GM10248 (cell line): ENCODE measurements at regions not wholly inside any gene's neighbourhood (a gene's known extent, or its start where the extent isn't known, plus 50 kb on each side); places are given as distances from the start of the nearest gene placed in this dataset.
A peak's percentile ranks its signal among the peaks of the same experiment; 100 is the strongest.

ENCODE experiments used
- CTCF ChIA-PET: fragments of 300-600 bp; sonication (Branson Sonifier 250); formaldehyde crosslinking; extraction: SDS; loops from one replicate; lab custom pipeline; 2021; ENCODE audit warnings: antibody characterized with exemption; lab: Yijun Ruan, JAX
- POLR2A ChIA-PET: fragments of 350-650 bp; sonication (Branson Sonifier 250); formaldehyde crosslinking; extraction: SDS; loops from one replicate; lab custom pipeline; 2020; ENCODE audit warnings: antibody characterized with exemption; lab: Yijun Ruan, JAX
- DNase-seq: peaks from one replicate; pipeline ENCODE4 v3.0.0; 2012; ENCODE audit errors: extremely low spot score
- CTCF ChIP-seq: IDR thresholded peaks from 2 replicates; pipeline ENCODE4 v1.5.1; 2012; ENCODE audit warnings: mild to moderate bottlenecking, low read depth; ENCODE audit errors: extremely low read depth, missing control alignments, control extremely low read depth

DNA sequence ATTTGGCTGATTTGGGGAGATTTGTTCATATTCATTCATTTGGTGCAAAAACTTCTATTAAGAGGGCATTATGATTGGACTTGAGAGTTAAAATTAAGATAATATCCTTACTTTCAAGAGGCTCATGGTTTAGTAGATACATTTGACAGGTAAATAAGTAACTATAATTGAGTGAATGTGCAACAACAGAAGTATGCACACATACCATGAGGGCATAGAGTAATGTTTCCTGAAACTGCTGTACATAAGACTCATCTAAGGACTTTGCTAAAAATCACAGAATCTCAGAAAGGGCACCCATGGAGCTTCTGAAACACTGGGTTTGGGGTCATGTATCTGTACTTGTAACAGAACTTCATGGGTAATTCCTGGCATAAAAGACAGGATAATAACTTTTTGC, 70.1 kb upstream of the PPP2R2B start:
- CTCF ChIA-PET, result interaction anchor here (1.0 to 1.9 kb wide), 3 partner anchors 14 to 416 kb away, joined by 4 to 5 read pairs (median 5); no protein-coding TSS in a partner anchor
- POLR2A ChIA-PET, result no interaction called here
- TF ChIP-seq CTCF, result no peak
- no peak for DNase-seq

- POLR2A ChIA-PET, result no interaction called here
- no peak for TF ChIP-seq CTCF
- DNase-seq, result no peak
- CTCF ChIA-PET, result interaction anchor here (1.4 to 3.7 kb wide), 4 partner anchors 8 to 419 kb away, joined by 3 to 19 read pairs (median 4); no protein-coding TSS in a partner anchor
These were observed 73.6 kb upstream of the PPP2R2B start for GRCh38 chr5:146952168-146952567.

GRCh38 chr5:146956217-146956616, 77.7 kb upstream of the PPP2R2B start:
- DNase-seq, result no peak
- no peak for TF ChIP-seq CTCF
- ChIA-PET CTCF (interaction anchor here (1.2 to 1.7 kb wide), 2 partner anchors 10 to 423 kb away, joined by 3 to 9 read pairs; no protein-coding TSS in a partner anchor), POLR2A (no interaction called here)

GRCh38 chr5:146959360-146959759, 80.8 kb upstream of the PPP2R2B start:
- POLR2A ChIA-PET, result no interaction called here
- DNase-seq, result no peak
- CTCF ChIA-PET, result interaction anchor here (1.0 to 1.7 kb wide), 3 partner anchors 9 to 426 kb away, joined by 3 to 8 read pairs (median 6); no protein-coding TSS in a partner anchor
- TF ChIP-seq CTCF, result no peak

DNA sequence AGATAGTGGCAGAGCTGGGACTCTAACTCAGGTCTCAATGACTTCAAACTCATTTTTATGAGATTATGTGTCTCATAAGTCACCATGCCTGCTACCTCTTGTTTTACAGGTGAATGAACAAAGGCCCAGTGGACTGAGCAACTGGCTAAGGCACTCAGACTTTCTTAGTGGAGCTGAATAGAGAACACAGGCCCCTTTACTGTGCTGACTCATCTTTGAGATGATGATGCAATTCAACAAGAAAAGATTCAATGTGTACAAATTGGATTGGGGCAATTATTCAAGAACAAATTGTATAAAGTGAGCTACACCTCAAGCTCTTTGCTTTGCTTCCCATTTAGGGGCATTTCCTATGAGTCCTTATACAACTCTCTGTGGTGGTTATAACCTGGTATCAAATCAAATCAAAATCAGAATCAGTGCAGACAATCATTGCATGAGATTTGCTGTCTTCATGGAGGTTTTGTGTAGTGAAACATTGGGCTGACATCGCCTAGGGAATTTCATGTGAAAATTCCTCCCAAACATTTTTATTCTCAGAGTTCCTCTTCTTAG, 84.3 kb upstream of the PPP2R2B start:
- no peak for TF ChIP-seq CTCF
- ChIA-PET POLR2A (no interaction called here), CTCF (interaction anchor here (1.2 to 7.1 kb wide), 3 partner anchors 13 to 429 kb away, joined by 5 to 88 read pairs (median 61); no protein-coding TSS in a partner anchor)
- DNase-seq, result no peak

- ChIA-PET POLR2A (no interaction called here), CTCF (interaction anchor here (0.6 to 7.1 kb wide), 26 partner anchors 9 to 445 kb away, joined by 3 to 88 read pairs (median 4); no protein-coding TSS in a partner anchor)
- peak; percentile 45 for DNase-seq
- TF ChIP-seq CTCF, result peak; percentile 71
These were observed 87.5 kb upstream of the PPP2R2B start for GRCh38 chr5:146965761-146966659.
